T-helper 1 cell treated with Interleukin-12 subunit alpha and Interleukin-12 subunit beta and Interleukin-4 antibody, amounts not matched to agents 30 μg/mL and 1 μg/mL, for 36 hours (primary cell): ENCODE measurements at regions not wholly inside any gene's neighbourhood (a gene's known extent, or its start where the extent isn't known, plus 50 kb on each side); places are given as distances from the start of the nearest gene placed in this dataset.

Experiments
- H3K27ac Mint-ChIP-seq: one replicate; pipeline ENCODE4 v1.8.0; 2021; ENCODE audit warnings: mild to moderate bottlenecking, mixed read lengths
- H3K27me3 Mint-ChIP-seq: one replicate; pipeline ENCODE4 v1.8.0; 2021; ENCODE audit warnings: low read depth, mixed read lengths
- H3K36me3 Mint-ChIP-seq: one replicate; pipeline ENCODE4 v1.8.0; 2021; ENCODE audit warnings: low read depth, mixed read lengths
- H3K4me1 Mint-ChIP-seq: one replicate; pipeline ENCODE4 v1.8.0; 2021; ENCODE audit warnings: low read depth, mixed read lengths
- H3K4me3 Mint-ChIP-seq: one replicate; pipeline ENCODE4 v1.8.0; 2021; ENCODE audit warnings: mild to moderate bottlenecking, moderate library complexity, mixed read lengths
- H3K9me3 Mint-ChIP-seq: one replicate; pipeline ENCODE4 v1.8.0; 2021; ENCODE audit warnings: mixed read lengths

DNA sequence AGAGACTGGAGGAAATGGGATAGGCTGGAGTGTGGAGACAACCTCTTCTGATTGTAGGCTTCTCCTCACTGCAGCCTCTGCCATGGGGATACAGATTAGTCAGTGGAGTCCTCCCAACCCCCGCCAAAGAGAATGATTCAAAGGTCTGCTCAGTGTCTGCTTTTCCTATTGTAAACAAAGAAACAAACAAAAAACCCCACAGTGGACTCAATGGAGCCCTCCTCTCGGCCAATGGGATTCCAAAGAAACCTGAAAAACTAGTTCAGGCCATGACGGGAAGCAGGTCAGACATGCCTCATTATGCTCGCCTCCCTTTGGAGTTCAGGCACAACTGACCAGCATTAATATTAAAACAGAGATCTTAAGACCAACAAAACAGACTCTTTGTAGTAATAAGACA lies 85.8 kb downstream of the SEC61B start:
- Mint-ChIP-seq H3K4me1 (no peaks in the 10 kb centered on the region), H3K36me3 (no peaks in the 10 kb centered on the region), H3K27me3 (peaks cover 14% of the 10 kb centered on the region), H3K27ac (no peak overlapping the region), H3K9me3 (no peaks in the 10 kb centered on the region), H3K4me3 (no peak overlapping the region)

GRCh38 chr9:99309141-99309939 lies 87.3 kb downstream of the SEC61B start:
- Mint-ChIP-seq H3K9me3 (no peaks in the 10 kb centered on the region), H3K4me3 (no peak overlapping the region), H3K27ac (no peak overlapping the region), H3K4me1 (no peaks in the 10 kb centered on the region), H3K27me3 (peaks cover 15% of the 10 kb centered on the region), H3K36me3 (no peaks in the 10 kb centered on the region)

DNA sequence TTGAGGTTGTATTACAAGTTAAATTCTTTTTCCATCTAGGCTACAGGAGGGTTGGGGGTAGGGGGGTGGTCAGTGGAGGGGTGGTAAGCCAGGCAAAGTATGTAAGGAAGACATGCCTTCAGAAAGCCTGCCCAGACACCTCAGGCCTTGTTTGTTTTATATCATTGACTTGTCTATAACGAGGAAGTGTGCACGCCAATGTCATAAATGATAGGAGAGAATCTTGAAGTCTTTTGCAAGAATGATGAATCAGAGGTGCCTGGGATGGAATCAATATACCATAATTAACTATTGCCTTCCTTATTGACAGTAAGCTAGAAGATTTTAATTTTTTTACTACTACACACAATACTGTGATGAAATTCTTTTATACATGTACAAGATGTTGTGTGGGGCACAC lies 90.7 kb downstream of the SEC61B start:
- Mint-ChIP-seq H3K4me1 (no peaks in the 10 kb centered on the region), H3K36me3 (no peaks in the 10 kb centered on the region), H3K27ac (no peak overlapping the region), H3K4me3 (no peak overlapping the region), H3K27me3 (peaks cover 15% of the 10 kb centered on the region), H3K9me3 (no peaks in the 10 kb centered on the region)

DNA sequence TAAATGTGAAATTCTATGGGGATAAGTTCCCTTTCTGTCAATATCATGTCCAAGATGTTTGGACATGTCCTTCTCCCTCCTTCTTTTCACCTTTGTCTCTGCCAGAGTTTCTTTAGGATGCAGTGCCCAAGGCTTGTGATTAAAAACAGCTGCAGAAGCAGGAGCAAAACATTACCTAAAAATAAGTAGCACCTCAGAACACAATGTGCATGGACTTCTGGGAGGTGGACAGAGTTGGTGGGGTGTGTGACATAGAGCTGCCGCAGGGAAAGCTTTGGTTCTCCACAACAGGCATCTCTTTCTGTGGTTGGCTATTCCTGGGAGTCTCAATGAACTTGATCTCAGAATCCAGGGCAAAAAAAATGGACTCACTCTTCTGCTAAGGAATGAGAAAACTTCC lies 97.0 kb downstream of the SEC61B start:
- Mint-ChIP-seq H3K27me3 (peaks cover 21% of the 10 kb centered on the region), H3K9me3 (no peaks in the 10 kb centered on the region), H3K4me3 (no peak overlapping the region), H3K4me1 (no peaks in the 10 kb centered on the region), H3K36me3 (no peaks in the 10 kb centered on the region), H3K27ac (no peak overlapping the region)

DNA sequence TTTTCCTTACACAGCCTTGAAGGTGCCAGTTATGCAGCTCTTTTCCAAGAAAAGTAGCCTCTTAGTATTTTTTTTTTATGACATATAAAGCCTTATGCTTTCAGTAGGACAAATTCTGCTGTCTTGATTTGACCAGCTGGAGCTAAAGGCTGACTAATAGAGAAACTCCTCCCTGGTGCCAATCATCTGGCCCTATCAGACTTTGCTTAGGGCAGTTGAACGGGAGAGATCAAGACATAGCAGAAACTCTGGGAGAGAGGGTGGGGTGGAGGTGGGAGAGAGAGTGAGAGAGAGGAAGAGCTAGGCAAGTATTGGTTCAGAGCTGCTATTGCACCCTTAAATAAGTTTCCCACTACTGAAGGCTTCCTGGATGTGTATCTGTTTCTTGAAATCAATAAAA lies 100.2 kb downstream of the SEC61B start:
- Mint-ChIP-seq H3K27me3 (peaks cover 26% of the 10 kb centered on the region), H3K36me3 (no peaks in the 10 kb centered on the region), H3K27ac (no peak overlapping the region), H3K4me3 (no peak overlapping the region), H3K9me3 (no peaks in the 10 kb centered on the region), H3K4me1 (no peaks in the 10 kb centered on the region)

- H3K27me3 Mint-ChIP-seq = peaks cover 19% of the 10 kb centered on the region
- H3K36me3 Mint-ChIP-seq = no peaks in the 10 kb centered on the region
- no peak overlapping the region for H3K27ac Mint-ChIP-seq
- H3K4me1 Mint-ChIP-seq = no peaks in the 10 kb centered on the region
- no peaks in the 10 kb centered on the region for H3K9me3 Mint-ChIP-seq
- H3K4me3 Mint-ChIP-seq = no peak overlapping the region
Observed at GRCh38 chr9:99326112-99326916, 104.2 kb downstream of the SEC61B start.

GRCh38 chr9:99326917-99327189 lies 104.8 kb downstream of the SEC61B start:
- Mint-ChIP-seq H3K36me3 (no peaks in the 10 kb centered on the region), H3K27me3 (peaks cover 14% of the 10 kb centered on the region), H3K9me3 (no peaks in the 10 kb centered on the region), H3K4me3 (no peak overlapping the region), H3K27ac (no peak overlapping the region), H3K4me1 (no peaks in the 10 kb centered on the region)

GRCh38 chr9:99327667-99328066 lies 105.6 kb downstream of the SEC61B start:
- Mint-ChIP-seq H3K27me3 (peaks cover 13% of the 10 kb centered on the region), H3K4me1 (peaks cover 3% of the 10 kb centered on the region), H3K9me3 (no peaks in the 10 kb centered on the region), H3K27ac (no peak overlapping the region), H3K4me3 (no peak overlapping the region), H3K36me3 (no peaks in the 10 kb centered on the region)

GRCh38 chr9:99335280-99335679 lies 113.2 kb downstream of the SEC61B start:
- H3K4me3 Mint-ChIP-seq = no peak overlapping the region
- H3K9me3 Mint-ChIP-seq = no peaks in the 10 kb centered on the region
- H3K27ac Mint-ChIP-seq = no peak overlapping the region
- peaks cover 3% of the 10 kb centered on the region for H3K4me1 Mint-ChIP-seq
- H3K36me3 Mint-ChIP-seq = no peaks in the 10 kb centered on the region
- peaks cover 13% of the 10 kb centered on the region for H3K27me3 Mint-ChIP-seq

DNA sequence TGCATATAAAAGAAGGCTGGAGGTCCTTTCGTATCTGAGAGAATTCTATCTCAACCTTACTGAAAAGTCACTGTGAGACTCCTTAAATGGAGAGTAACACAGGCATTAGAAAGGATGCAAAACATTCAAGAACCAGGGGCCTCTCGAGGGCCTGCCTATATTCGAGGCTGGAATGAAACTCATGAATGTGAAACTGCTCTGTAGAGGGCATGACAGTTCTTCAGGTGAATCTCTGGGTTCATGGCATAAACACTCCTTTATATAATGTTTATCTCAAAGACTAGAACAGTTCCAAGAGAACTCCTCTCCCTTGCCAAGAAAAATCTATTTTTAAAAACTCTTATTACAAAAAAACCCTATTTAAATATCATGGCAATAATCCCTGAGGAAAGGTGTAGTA lies 113.9 kb downstream of the SEC61B start:
- Mint-ChIP-seq H3K36me3 (no peaks in the 10 kb centered on the region), H3K4me3 (no peak overlapping the region), H3K27ac (no peak overlapping the region)

DNA sequence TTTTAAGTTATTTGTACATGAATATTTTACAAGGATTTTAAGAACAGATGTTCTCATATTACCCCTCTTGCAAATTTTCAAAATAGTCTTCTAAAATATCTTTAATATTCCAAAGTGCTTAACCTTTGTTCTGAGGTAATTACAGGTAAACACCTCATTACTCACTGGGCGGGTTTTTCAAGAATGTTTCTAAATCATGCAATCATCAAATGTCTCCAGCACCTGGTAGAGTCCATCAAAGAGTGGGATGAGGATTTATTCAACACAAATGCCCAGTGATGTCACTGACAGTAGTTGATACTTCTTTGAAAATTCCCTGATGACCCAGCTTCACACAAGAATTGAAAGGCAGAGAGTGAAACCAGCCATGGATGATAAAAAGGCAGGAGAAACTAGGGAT lies 114.4 kb downstream of the SEC61B start:
- Mint-ChIP-seq H3K27me3 (peaks cover 18% of the 10 kb centered on the region), H3K27ac (no peak overlapping the region), H3K9me3 (no peaks in the 10 kb centered on the region), H3K4me3 (no peak overlapping the region), H3K36me3 (no peaks in the 10 kb centered on the region), H3K4me1 (peaks cover 3% of the 10 kb centered on the region)

More for the DNA sequence above, 113.9 kb downstream of the SEC61B start:
- H3K9me3 Mint-ChIP-seq = no peaks in the 10 kb centered on the region
- peaks cover 13% of the 10 kb centered on the region for H3K27me3 Mint-ChIP-seq
- peaks cover 3% of the 10 kb centered on the region for H3K4me1 Mint-ChIP-seq

- Mint-ChIP-seq H3K9me3 (no peaks in the 10 kb centered on the region), H3K4me3 (no peak overlapping the region), H3K36me3 (no peaks in the 10 kb centered on the region), H3K27me3 (peaks cover 19% of the 10 kb centered on the region), H3K27ac (no peak overlapping the region), H3K4me1 (no peaks in the 10 kb centered on the region)
Observed at GRCh38 chr9:99340281-99340680, 118.2 kb downstream of the SEC61B start.

DNA sequence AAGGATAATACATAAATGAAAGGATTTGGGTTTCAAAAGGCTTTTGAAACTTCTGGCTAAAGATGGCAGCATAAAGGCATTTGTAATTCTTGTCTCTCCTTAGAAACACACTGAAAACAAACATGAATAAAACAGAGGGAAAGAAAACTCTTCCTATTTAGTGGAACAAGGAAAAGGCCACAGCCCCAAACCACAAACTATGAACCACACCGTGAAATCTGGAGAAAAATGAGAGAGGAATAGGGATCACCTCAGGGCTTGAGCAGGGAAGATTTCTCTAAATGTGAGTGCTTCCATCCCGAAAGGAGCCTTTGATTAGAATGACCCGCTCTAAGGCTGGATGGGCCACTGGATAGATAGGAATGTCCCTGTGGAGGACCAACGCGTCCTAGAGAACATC lies 119.6 kb downstream of the SEC61B start:
- H3K4me3 Mint-ChIP-seq = no peak overlapping the region
- H3K9me3 Mint-ChIP-seq = no peaks in the 10 kb centered on the region
- peaks cover 16% of the 10 kb centered on the region for H3K27me3 Mint-ChIP-seq
- H3K36me3 Mint-ChIP-seq = no peaks in the 10 kb centered on the region
- no peaks in the 10 kb centered on the region for H3K4me1 Mint-ChIP-seq
- H3K27ac Mint-ChIP-seq = no peak overlapping the region

- Mint-ChIP-seq H3K27me3 (peaks cover 16% of the 10 kb centered on the region), H3K4me1 (no peaks in the 10 kb centered on the region), H3K27ac (no peak overlapping the region), H3K36me3 (no peaks in the 10 kb centered on the region), H3K4me3 (no peak overlapping the region), H3K9me3 (no peaks in the 10 kb centered on the region)
Observed at GRCh38 chr9:99345451-99345850, 123.4 kb downstream of the SEC61B start.

DNA sequence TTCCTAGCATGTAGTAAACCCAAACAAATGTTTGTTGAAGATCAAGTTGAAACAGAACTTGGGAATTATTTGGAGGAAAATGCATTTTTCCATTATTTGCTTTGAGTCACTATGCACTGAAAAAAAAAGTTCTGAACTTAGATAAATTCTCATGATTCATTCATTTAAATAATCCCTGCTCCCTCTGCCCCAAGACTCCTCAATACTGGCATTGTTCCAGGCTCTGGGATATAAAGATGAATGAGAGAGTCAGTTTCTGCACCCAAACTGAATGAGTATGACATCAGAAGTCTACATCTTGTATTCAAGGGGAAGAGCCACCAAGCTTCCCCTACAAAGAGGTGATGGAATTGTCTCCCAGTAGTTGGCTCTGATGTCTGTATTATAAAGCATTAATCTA lies 123.9 kb downstream of the SEC61B start:
- H3K36me3 Mint-ChIP-seq = no peaks in the 10 kb centered on the region
- no peaks in the 10 kb centered on the region for H3K4me1 Mint-ChIP-seq
- H3K27me3 Mint-ChIP-seq = peaks cover 16% of the 10 kb centered on the region
- H3K4me3 Mint-ChIP-seq = no peak overlapping the region
- no peaks in the 10 kb centered on the region for H3K9me3 Mint-ChIP-seq
- H3K27ac Mint-ChIP-seq = no peak overlapping the region
